ENCODE measurements at regions not wholly inside any gene's neighbourhood (a gene's known extent, or its start where the extent isn't known, plus 50 kb on each side); places are given as distances from the start of the nearest gene placed in this dataset.

GRCh38 chr5:119300311-119300670, 55.5 kb upstream of the TNFAIP8 start:
- TF ChIP-seq CTCF (conservative IDR thresholded peaks at IDR 0.05 in 1 of 2, IDR thresholded peaks at IDR 0.05 in 1 of 2; ENCODE audit: extremely low read depth in 1 of 2, insufficient read depth in 1 of 2, low read depth in 1 of 2, low read length in 2 of 2) = no peak
- TF ChIP-seq EZH2 (IDR thresholded peaks at IDR 0.05; ENCODE audit: borderline replicate concordance, low read length) = no peak
